HUDEP-2 (cell line): ENCODE measurements at regions not wholly inside any gene's neighbourhood (a gene's known extent, or its start where the extent isn't known, plus 50 kb on each side); places are given as distances from the start of the nearest gene placed in this dataset.

Experiments
- DNase-seq, 76 experiments: peaks; one replicate each; lab custom pipeline; 2025; ENCODE audit not compliant: unreplicated experiment in 76 of 76; lab: John Stamatoyannopoulos, UW

DNA sequence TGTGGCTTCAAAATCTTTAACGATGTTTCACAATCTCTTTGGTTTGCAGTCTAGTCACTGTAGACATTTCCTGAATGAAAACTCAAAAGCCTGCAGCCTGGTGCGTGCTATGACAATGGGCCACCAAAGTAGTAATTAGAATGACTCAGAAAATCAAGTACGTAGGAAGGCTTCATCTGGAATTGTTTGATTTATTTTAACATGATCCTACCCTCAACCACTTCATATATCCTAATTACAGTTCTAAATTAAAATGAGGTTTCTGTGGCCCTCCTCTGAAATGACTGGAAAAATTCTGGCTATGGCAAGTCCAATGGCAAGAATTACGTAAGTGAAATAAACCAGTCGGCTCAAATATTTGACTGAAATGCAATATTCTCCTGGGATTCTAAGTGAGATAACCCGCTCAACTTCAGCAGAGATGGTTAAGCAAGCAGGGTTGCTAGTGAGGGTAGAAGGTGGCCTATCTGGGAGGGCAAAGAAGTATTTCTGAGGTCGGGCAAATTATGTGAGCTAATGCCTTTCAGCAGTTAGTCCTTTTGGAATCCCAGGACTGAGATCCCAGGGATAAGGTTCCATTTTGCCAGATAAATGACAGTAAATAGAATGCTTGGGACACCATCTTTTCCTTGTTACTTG, 145.6 kb upstream of the MYOCD start:
- DNase-seq = no peak

DNA sequence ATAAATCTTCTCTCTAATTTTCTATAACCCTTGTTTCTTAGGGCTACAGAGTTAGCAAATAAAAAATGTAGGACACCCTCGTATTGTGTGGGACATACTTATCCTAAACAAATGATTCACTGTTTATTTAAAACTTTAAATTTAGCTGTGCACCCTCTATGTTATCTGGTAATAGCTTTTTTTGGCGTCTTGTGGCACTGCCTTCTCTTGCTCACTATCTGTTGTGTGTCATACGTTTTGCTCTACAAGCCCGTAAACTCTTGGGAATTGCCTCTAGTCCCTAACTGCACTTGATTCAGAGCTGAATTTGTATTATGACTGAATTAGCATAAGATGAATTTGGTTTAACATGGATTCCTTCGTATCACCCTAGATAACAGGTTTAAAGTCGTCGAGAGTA, 144.3 kb upstream of the MYOCD start:
- no peak for DNase-seq

- DNase-seq = no peak
These were observed 143.4 kb upstream of the MYOCD start for GRCh38 chr17:12522336-12522735.

DNA sequence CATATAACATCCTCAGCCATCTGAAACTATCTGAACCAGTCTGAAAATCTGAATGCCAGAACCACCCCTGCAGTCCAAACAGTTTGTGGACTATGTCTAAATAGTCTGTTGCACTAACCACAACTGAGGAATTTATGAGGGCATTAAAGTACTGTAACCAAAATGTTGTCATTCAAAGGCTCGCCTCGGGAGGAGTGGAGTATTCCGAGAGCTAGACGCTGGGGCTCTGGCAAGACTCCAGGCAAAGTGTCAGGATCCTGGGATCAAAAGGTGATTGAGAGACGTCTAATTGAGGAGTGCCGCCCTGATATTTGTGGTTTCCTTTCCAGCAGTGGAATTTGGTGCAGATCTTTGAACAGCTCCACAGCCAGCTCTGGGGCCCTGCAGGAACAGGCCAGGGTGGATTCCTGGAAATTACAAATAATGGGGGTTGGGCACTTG, 142.9 kb upstream of the MYOCD start:
- DNase-seq = no peak

GRCh38 chr17:12523244-12523643, 142.4 kb upstream of the MYOCD start:
- no peak for DNase-seq

DNA sequence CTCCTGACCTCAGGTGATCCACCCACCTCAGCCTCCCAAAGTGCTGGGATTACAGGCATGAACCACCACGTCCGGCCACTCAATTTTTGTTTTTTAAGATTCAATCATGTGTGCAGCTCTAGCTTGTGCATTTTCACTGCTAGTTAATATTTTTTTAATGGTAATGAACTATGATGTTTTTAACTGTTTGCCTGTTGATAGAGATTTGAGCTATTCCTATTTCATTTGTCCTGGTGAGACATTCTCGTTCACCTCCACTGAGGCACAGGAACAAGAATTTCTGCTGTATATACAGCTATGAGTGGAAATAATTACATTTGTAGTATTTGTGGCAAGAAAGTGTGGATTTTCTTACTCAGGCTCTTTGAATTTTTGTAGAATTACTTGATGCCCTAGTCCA, 137.7 kb upstream of the MYOCD start:
- no peak for DNase-seq

DNA sequence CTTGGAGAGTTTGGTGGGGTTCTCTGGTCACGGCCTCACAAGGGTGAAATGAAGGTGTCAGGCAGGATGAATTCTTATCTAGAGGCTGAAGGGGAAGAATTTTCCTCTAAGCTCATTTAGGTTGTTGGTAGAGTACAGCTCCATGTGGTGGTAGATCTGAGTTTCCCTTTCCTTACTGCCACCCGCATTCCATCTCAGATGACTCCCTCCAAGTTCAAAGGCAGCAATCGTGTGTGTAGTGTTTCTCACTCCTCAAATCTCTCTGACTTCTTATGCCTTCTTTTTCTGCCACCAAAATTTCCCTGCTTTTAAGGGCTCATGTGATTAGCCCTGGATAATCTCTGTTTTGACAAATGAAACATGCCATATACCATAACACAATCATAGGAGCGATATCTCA, 135.5 kb upstream of the MYOCD start:
- no peak for DNase-seq

DNA sequence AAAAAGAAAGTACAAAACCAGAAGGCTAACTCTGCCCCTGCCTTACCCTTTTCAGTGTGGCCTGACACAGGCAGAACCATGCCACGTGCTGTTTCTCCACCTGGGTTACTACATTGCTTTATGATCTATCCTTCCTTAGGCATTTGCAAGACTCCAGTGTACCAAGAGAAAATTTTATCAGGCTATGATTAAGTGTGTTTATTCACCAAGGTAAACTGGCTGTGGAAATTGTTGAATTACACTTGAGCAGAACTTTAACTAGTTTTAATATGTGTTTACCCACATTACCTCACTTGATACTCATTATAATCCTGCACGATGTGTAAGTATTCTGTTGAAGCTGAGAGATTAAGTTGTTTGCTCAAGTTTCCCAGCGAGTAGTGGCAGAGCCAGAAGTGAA, 129.7 kb upstream of the MYOCD start:
- no peak for DNase-seq

DNA sequence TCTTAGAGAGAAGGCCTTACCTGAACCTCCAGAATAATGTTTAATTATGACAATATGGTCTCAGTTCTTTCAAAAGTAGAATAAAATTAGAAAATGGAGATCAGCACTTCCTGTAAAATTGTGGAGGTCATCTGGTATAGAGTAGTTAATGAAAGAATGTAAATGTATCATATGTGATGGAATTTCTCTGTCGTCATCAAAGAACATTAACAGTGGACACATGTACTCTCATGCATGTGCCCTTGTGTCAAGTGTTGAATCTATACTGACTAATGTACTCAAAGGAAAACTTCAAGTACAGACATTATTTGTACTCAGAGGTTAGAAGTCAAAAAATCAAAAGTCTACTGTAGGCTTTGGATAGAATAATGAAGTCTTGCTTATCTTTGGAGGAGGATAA, 129.2 kb upstream of the MYOCD start:
- no peak for DNase-seq

- no peak for DNase-seq
These were observed 128.3 kb upstream of the MYOCD start for GRCh38 chr17:12537436-12537835.

DNA sequence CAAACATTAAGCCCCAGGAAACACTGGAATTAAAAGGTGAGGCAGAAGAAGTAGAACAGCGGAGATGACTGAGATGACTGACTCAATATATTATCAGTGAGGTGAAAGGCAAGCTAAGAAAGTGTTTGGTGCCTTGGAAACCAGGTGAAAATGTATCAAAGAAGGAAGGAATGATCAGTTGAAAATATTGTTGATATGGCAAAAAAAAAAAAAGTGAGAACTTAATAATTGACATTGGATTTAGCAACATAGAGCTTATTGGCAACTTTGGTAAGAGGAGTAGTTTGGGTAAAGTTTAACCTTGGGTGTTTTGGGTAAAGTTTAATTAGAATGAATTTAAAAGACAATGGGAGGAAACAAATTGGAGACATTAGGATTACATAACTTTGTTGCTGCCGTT, 127.7 kb upstream of the MYOCD start:
- DNase-seq = no peak

DNA sequence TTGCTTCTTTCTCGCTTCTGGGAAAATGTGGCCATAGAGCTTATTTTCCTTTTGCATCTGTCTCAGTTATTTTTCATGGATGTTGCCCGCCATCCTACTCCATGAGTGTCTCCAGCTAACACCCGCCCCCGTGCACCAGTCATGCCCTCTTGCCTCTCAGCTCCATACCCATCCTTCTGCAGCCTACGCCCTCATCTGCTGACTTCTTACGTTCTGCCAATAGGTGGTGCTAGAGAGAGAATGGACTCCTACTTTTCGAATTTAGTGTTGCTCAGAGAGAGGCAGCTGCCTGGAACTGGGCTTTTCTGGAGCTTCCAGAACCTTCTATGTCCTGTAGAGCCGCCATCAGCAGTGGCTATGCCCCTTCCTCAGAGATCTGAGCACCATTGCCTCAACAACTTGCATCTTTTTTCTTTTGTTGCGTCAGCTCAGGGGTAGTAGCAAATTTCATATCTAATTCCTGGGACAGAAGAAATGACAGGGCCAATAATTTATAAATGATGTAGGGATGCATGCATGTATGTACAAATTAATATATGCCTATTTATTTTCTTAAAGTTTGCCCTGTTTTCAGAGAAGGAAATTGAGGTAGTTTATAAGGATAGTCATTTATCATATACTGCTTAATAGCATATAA, 119.7 kb upstream of the MYOCD start:
- DNase-seq = peak in 32 of 76 experiments; percentile 1 to 70 (median 24)

- DNase-seq = no peak
These were observed 118.7 kb upstream of the MYOCD start for GRCh38 chr17:12546983-12547382.

- no peak for DNase-seq
These were observed 117.9 kb upstream of the MYOCD start for GRCh38 chr17:12547831-12548230.

DNA sequence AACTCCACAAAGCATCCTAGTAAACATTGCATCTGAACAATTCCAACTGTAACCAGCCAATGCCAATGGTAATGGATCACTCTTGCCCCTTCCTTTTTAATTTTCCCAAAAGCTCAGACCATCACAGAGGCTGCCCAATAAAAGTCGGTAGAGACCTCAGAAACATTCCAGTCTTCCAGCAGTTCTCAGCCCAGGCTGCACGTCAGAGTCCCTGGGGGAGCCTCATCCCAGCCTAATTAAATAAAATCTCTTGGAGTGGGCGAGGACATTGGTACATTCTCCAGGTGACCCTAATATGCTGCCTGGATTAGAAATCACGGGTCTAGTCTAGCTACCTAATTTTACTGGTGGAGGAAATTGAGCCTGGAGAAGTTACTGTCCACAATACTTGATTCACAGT, 117.1 kb upstream of the MYOCD start:
- no peak for DNase-seq

DNA sequence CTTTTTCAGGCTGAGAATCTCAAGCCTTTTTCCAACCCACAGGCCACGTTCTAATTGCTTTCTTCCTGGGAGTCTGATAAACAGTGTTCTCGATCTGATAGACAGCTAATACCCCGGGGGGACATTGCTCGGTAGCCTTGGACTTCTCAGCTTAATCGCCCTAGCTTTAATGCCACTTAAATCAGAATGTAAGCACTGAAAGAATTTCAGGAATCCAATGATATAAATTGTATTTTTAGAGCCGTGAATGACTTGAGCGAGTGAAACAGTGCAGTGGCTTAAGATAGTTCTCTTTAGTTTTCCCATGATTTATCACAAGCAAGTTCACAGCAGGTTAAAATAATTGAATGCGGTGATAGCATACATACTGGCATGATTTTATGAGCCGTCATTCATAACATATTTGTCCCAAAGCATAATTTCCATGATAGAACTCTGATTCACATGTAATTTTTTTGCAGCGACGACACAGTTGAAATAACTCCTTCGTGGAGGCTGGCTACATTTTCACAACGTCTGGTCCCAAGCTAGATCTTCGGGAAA, 116.1 kb upstream of the MYOCD start:
- no peak for DNase-seq

- DNase-seq = no peak
These were observed 112.1 kb upstream of the MYOCD start for GRCh38 chr17:12553625-12554024.

DNA sequence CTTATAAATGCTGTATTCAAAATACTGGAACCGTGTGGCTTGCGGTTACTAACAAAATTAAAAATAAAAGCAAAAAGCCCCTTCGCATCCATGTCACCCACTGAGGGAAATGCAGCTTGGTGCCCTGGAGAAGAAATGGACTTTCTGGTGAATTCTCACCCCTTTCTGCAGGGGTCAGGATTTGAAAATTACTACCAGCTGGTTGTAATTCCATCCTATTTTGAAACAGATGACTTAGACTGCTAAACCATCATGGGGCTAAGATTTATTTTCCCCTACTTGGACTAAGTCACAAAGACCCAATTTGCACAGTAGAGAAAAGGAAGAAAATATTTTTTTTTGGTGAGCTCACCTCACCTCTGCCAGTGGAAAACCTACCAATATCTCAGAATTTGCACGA, 111.4 kb upstream of the MYOCD start:
- no peak for DNase-seq

GRCh38 chr17:12566291-12566690, 99.4 kb upstream of the MYOCD start:
- no peak for DNase-seq

- no peak for DNase-seq
These were observed 98.3 kb upstream of the MYOCD start for GRCh38 chr17:12567077-12568053.
